Activated naive CD4-positive, alpha-beta T cell treated with anti-CD3 and anti-CD28 coated beads, Interleukin-2, amount 50 U/mL, for 24 hours (primary cell): ENCODE measurements at regions not wholly inside any gene's neighbourhood (a gene's known extent, or its start where the extent isn't known, plus 50 kb on each side); places are given as distances from the start of the nearest gene placed in this dataset.
"Not testable (repeated sequence)": the region's sequence is repeated elsewhere in the genome, so short reads cannot be mapped to it uniquely, and the experiment has no call there.

Experiments used
- H3K27ac Mint-ChIP-seq: one replicate; pipeline ENCODE4 v1.8.0; 2021; ENCODE audit warnings: mild to moderate bottlenecking, mixed read lengths
- H3K27me3 Mint-ChIP-seq: one replicate; pipeline ENCODE4 v1.8.0; 2021; ENCODE audit warnings: mixed read lengths
- H3K36me3 Mint-ChIP-seq: one replicate; pipeline ENCODE4 v1.8.0; 2021; ENCODE audit warnings: mixed read lengths
- H3K4me1 Mint-ChIP-seq: one replicate; pipeline ENCODE4 v1.8.0; 2021; ENCODE audit warnings: mixed read lengths
- H3K4me3 Mint-ChIP-seq: one replicate; pipeline ENCODE4 v1.8.0; 2021; ENCODE audit warnings: mild to moderate bottlenecking, mixed read lengths
- H3K9me3 Mint-ChIP-seq: one replicate; pipeline ENCODE4 v1.8.0; 2021; ENCODE audit warnings: mixed read lengths

DNA sequence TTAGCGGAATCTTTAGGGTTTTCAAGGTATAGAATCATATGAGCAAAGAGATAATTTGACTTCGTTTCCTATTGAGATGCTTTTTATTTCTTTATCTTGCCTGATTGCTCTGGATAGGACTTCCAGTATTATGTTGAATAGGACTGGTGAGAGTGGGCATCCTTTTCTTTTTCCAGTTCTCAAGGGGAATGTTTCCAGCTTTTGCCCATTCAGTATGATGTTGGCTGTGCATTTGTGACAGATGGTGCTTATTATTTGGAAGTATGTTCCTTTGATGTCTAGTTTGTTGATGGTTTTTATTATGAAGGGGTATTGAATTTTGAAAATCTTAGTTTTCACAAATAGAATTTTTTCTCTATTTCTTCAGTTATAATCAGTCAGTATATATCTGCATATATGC is 656.6 kb upstream of the MAP3K7 start:
- Mint-ChIP-seq H3K27ac (no peak overlapping the region), H3K4me3 (no peak overlapping the region), H3K36me3 (no peaks in the 10 kb centered on the region), H3K27me3 (no peaks in the 10 kb centered on the region), H3K4me1 (no peaks in the 10 kb centered on the region), H3K9me3 (no peaks in the 10 kb centered on the region)

DNA sequence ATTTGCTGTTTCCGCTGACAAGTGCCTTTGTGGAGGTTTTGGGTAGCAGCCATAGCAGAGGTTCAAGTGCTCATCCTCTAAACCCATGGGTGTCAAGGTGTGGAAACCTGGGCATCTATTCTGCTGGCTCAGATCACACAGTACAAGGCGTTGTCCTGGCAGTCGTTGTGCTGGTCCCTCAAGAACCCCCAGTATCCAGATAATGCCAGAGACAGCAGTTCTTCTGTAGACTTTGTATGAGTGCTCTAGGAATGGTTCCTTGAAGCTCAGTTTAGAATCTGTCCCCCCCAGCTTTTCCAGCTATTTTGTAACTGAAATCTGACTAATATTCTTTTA is 655.7 kb upstream of the MAP3K7 start:
- Mint-ChIP-seq H3K27me3 (no peaks in the 10 kb centered on the region), H3K4me3 (no peak overlapping the region), H3K9me3 (no peaks in the 10 kb centered on the region), H3K27ac (no peak overlapping the region), H3K4me1 (no peaks in the 10 kb centered on the region), H3K36me3 (no peaks in the 10 kb centered on the region)

DNA sequence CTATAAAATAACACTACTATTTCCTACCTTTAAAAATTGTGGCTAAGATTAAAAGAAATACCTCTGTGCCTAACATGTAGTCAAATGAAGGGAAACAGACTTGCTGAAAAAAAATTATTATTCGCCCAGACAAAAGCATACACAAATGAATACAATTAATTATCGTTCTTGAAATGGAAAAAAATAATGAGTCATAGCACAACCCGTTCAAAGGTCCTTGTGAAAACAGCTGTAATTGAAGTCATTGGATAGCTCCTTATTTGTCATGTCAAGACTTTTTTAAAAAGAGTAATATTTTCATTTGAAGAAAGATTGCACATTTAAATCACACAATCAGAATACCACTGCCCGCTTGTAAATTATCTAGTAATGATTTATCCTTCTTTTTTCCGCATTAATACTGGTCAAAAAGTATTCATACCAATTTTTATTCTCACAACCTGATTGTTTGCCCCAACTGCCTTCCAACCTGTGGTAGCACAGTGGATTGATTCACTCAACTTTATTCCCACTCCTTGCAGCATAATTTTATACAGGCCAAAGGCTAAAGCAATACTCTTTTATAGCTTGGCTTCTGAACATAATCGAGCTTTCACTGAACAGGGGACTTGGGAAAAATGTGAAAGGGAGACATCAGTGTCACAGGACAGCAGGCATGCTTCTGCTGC is 655.2 kb upstream of the MAP3K7 start:
- H3K9me3 Mint-ChIP-seq = no peaks in the 10 kb centered on the region

DNA sequence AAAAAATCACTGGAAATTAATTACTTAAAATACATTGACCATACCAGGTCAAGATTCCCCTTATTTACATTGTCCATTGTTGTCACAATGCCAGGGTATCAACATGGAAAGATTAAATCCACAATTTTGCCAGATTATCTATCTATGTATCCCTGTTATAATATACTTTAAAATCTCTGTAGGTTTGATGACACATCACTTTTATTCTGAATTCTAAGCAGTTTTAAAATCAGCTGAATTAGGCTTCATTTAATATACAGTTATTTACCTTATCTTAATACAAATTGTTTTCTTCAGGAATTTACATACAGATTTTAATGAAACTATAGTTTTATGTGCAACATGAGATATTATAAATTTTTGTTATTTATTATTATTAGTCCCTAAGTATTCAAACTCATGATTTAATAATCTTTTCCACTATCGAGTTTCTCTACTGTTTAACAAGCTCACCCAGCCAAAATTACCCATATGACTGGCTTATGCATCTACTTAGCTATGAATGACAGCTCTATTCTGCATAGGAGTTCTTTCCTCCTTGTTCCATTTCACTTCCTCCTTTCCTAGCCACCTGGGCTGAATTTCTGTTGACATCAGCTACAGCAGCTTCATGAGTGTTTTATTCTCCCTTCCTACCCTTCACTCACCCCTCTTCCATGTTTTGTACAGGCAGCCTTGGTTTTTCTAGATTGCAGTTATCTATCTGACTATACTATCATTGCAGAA is 654.2 kb upstream of the MAP3K7 start:
- H3K4me1 Mint-ChIP-seq = no peaks in the 10 kb centered on the region
- H3K27ac Mint-ChIP-seq = no peak overlapping the region
- no peaks in the 10 kb centered on the region for H3K27me3 Mint-ChIP-seq
- H3K9me3 Mint-ChIP-seq = no peaks in the 10 kb centered on the region
- H3K36me3 Mint-ChIP-seq = no peaks in the 10 kb centered on the region
- H3K4me3 Mint-ChIP-seq = no peak overlapping the region

More for the DNA sequence above, 655.2 kb upstream of the MAP3K7 start:
- Mint-ChIP-seq H3K36me3 (no peaks in the 10 kb centered on the region), H3K27ac (no peak overlapping the region), H3K4me1 (no peaks in the 10 kb centered on the region), H3K27me3 (no peaks in the 10 kb centered on the region), H3K4me3 (no peak overlapping the region)

DNA sequence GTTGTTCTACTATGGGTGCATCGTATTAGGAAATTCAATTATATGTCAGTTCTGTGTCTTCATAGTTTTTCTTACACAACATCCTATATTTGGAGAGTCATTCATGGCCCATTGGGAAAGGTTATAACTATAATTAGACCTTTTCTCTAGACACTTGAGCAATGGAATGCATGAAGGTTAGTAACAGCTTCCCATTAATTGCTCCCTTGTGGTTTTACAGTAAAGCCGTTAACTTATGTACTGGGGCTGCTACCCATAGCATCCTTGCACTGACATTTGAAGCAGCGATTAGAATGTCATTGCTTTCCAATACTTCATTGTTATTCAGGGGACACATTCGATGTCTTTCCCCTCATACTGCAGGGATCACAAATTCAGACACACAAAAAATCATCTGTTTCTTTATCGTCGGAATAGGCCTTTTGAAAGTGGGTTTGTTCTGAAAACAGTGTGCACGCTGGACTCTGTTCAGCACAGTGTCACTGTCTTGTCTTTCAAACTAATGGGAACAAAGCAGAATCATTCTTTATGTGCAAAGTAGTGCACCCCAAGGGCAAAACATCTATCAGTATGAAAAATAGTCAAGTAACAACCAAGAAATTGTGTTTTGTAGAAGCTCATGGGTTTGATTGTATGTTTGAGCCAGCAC is 634.3 kb upstream of the MAP3K7 start:
- Mint-ChIP-seq H3K4me3 (no peak overlapping the region), H3K4me1 (no peaks in the 10 kb centered on the region), H3K27ac (no peak overlapping the region), H3K27me3 (no peaks in the 10 kb centered on the region), H3K36me3 (no peaks in the 10 kb centered on the region), H3K9me3 (no peaks in the 10 kb centered on the region)

DNA sequence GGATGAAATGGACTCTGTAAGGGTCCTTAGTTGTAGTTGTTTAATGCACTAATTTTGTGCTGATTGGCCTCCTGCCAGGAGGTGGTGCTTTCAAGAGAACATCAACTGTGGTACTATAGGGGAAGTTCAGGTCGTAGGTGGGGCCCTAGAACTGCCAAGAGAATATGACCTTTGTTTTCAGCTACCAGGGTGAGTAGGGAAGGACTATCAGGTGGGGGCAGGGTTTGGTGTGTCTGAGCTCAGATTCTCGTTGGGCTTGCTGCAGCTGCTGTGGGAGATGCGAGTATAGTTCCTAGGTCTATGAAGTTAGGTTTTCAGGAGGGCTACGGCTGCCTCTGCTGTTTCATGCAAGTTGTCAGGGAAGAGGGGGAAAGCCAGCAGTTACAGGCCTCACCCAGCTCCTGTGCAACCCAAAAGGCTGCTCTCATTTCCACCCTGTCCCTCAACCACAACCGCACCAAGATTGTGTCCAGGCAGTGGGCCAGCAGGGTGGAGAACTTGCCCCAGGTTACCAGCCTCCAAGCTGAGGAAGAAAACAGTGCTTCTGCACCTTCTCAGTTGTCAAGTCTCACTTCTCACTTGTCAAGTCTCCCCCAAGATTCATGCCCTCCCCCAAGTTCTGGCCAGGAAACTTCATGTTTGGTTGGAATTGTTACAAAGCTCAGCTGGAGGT is 626.5 kb upstream of the MAP3K7 start:
- no peaks in the 10 kb centered on the region for H3K4me1 Mint-ChIP-seq
- H3K36me3 Mint-ChIP-seq = no peaks in the 10 kb centered on the region
- no peak overlapping the region for H3K27ac Mint-ChIP-seq
- no peaks in the 10 kb centered on the region for H3K27me3 Mint-ChIP-seq
- H3K4me3 Mint-ChIP-seq = no peak overlapping the region
- peaks cover 16% of the 10 kb centered on the region for H3K9me3 Mint-ChIP-seq

DNA sequence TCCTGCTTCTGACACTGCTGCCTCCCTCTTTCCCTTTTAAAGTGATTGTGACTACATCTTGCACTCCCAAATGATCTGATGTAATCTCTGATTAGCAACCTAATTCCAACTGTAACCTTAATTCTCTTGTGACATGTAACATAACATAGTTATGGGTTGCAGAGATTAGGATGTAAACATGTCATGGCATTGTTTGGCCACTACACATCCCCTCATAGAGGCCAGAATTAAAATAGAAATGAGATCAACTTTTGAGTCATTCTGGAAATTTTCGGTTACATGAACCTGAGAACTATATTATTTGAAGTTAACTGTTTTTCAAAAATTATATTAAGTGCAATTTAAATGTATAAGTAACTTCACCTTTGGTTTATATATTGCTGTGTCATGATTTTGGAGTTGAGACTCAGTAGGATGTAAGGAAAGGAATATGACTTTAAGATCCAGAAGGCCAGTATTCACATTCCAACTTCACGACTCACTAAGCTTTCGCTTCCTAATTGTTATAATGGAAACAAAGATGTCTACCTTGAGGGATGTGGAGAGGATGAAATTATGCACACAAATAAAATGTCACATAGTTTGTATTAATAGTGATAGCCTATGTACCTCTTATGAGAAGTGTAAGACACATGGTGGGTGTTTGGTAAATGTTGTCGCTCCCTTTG is 611.9 kb upstream of the MAP3K7 start:
- Mint-ChIP-seq H3K4me3 (no peak overlapping the region), H3K36me3 (no peaks in the 10 kb centered on the region), H3K27ac (no peak overlapping the region), H3K9me3 (no peaks in the 10 kb centered on the region), H3K27me3 (no peaks in the 10 kb centered on the region), H3K4me1 (no peaks in the 10 kb centered on the region)

DNA sequence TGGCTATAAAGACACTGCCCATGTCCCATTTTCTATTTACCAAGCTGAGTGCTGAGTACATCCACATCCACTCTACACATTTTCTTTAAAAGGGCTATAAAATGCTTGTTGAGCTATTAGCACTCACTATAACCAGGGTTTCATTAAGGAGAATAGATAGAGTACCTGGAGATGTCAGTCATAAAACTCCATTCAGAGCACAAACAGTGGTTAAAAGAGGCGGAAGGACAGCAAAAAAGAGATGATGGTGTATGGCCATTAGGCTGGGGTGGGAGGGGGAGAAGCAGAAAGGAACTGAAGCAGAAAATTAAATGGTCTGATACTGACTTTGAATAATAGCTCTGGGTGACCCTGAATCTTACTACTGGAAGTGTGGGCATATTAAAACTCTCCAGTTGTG is 609.9 kb upstream of the MAP3K7 start:
- Mint-ChIP-seq H3K4me3 (no peak overlapping the region), H3K36me3 (no peaks in the 10 kb centered on the region), H3K27me3 (no peaks in the 10 kb centered on the region), H3K4me1 (no peaks in the 10 kb centered on the region), H3K27ac (no peak overlapping the region), H3K9me3 (peaks cover 10% of the 10 kb centered on the region)

DNA sequence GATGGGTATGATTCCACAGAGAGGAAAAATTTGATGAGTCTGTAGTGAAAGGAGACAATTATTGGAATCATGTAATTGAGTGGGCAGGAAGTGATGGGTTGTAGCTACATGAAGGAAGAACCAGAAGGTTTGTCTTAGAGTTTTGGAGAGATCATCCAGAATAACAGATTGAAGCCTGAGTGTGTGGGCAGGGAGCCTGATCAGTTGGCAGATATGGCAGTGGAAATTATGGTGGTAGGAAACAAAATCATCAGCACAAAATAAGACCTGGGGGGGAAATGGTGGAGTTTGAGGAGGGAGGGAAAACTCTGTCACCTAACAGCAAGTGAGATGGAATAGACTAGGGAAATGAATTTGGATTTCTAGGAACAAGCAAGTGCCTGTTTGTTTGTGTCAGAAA is 606.6 kb upstream of the MAP3K7 start:
- Mint-ChIP-seq H3K27ac (no peak overlapping the region), H3K4me3 (no peak overlapping the region), H3K9me3 (peaks cover 16% of the 10 kb centered on the region), H3K36me3 (no peaks in the 10 kb centered on the region), H3K4me1 (no peaks in the 10 kb centered on the region), H3K27me3 (no peaks in the 10 kb centered on the region)

DNA sequence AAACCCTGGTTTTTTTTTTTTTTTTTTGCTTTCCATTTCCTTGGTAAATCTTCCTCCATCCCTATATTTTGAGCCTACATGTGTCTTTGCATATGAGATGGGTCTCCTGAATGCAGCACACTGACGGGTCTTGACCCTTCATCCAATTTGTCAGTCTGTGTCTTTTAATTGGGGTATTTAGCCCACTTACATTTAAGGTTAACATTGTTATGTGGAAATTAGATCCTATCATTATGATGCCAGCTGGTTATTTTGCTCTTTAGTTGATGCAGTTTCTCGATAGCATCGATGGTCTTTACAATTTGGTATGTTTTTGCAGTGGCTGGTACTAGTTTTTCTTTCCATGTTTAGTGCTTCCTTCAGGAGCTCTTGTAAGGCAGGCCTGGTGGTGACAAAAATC is 603.2 kb upstream of the MAP3K7 start:
- H3K4me3 Mint-ChIP-seq, H3K36me3 Mint-ChIP-seq, H3K27ac Mint-ChIP-seq, H3K27me3 Mint-ChIP-seq, H3K4me1 Mint-ChIP-seq: not testable (repeated sequence)
- peaks cover 16% of the 10 kb centered on the region for H3K9me3 Mint-ChIP-seq

DNA sequence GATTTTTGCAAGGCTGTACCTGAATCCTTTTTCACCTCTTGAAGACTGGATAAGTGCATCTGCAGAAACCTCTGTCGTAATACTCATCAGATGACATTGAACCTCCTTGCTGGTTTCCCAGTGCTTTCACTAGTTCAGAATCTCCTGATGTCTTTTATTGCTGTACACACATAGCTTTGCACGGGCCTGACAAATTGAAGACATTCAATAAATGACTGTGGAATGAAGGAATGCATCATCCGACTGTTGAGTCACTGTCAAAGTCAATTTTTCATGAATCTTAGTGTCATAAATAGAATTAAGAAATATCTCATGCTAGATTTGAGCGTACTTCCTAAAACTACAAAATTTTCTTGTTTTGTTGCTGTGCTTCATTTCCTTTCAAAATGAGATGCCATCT is 598.2 kb upstream of the MAP3K7 start:
- Mint-ChIP-seq H3K27me3 (no peaks in the 10 kb centered on the region), H3K4me3 (no peak overlapping the region), H3K36me3 (no peaks in the 10 kb centered on the region), H3K27ac (no peak overlapping the region), H3K4me1 (no peaks in the 10 kb centered on the region), H3K9me3 (peaks cover 13% of the 10 kb centered on the region)

DNA sequence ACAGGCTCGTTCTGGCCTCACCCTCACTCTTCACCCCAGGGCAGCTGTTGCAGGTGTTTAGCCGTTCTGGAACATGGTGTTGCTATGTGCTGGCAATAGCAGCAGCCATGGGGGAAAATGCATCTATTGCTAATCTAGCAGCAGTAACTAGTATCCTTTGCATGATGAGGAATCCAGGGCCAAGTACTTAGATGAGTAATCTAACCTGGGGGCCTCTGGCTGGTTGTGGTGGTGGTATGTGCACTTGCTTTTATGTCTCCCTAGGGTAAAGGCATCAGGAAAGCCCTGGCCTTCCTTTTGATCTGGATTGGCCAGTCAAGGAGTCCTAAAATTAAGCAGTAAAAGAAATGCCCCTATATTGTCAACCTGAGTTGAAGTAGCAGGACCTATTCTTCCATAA is 594.5 kb upstream of the MAP3K7 start:
- Mint-ChIP-seq H3K9me3 (peaks cover 6% of the 10 kb centered on the region), H3K4me1 (no peaks in the 10 kb centered on the region), H3K36me3 (no peaks in the 10 kb centered on the region), H3K4me3 (no peak overlapping the region), H3K27ac (no peak overlapping the region), H3K27me3 (no peaks in the 10 kb centered on the region)

DNA sequence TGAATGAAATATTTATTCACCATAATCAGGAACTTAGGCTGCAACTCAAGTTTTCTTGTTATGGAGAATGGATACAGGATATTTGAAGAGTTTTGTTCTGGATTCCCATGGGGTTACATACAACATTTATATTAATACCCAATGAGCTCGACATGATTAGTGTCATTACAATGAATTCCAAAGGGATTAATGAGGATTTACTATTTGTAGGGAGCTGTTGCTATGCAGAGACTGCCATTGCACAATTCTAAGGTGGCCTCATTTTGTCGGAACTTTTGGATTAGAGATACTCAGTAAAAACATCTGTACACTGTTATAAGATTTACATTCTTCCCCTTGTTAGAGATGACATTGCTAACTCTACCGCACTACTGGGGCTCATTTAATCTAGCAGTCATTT is 586.8 kb upstream of the MAP3K7 start:
- no peaks in the 10 kb centered on the region for H3K9me3 Mint-ChIP-seq
- no peaks in the 10 kb centered on the region for H3K27me3 Mint-ChIP-seq
- no peak overlapping the region for H3K4me3 Mint-ChIP-seq
- no peak overlapping the region for H3K27ac Mint-ChIP-seq
- H3K36me3 Mint-ChIP-seq = no peaks in the 10 kb centered on the region
- no peaks in the 10 kb centered on the region for H3K4me1 Mint-ChIP-seq

DNA sequence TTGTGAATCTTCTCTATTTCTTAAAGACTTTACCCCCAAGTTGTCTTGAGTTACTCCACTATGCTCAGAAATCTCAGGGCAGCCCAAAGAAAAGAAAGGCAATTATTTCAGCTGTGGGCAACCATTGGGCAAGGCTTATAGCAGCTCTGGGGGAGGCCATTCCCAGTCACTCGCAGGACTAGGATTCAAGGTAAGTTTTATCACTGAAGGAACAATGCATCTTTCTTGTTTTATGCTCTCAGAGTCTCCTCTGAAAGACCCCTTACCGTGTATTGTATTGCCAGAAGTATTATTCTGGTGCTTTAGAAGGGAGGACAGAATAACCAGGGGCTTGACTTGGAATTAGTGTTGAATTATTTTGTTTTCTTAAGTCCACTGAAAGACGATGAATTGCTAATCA is 586.3 kb upstream of the MAP3K7 start:
- H3K9me3 Mint-ChIP-seq = no peaks in the 10 kb centered on the region
- H3K4me3 Mint-ChIP-seq = no peak overlapping the region
- no peaks in the 10 kb centered on the region for H3K4me1 Mint-ChIP-seq
- H3K27me3 Mint-ChIP-seq = no peaks in the 10 kb centered on the region
- no peaks in the 10 kb centered on the region for H3K36me3 Mint-ChIP-seq
- no peak overlapping the region for H3K27ac Mint-ChIP-seq

DNA sequence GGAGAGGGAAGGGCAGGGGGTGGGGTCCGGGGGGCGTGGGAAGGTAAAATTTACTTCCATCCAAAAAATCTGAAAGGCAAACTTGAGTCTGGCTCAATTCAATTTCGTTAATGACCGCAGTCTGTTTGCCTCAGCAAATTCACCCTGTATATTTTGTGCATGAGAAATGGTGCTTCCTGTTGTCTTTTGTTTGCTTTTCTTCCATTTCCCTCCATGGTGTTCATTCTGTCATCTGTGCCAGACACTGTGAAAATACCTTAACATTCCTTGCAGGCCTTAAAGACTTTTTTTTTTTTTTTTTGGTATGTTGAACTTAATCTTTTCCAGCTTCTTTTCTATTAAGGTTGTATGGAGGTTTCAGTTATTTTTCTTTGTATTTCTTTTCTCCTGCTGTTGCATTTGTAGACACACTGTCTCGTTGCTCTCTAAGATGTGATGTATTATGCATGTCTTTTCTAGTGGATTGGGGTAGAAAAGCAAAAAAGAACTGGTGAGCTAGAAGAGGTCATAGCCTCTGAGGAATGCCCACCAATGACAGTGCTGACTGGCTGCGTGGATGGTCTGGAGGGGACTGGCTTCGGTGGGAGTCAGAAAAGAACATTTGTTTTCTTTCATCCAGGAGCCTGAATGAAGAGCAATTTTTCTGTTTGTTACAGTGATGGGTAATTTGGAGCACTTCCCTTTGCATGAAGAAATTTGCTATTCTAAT is 585.0 kb upstream of the MAP3K7 start:
- Mint-ChIP-seq H3K36me3 (no peaks in the 10 kb centered on the region), H3K27ac (no peak overlapping the region), H3K9me3 (no peaks in the 10 kb centered on the region), H3K4me1 (no peaks in the 10 kb centered on the region), H3K4me3 (no peak overlapping the region), H3K27me3 (no peaks in the 10 kb centered on the region)
